DND-41 (cell line): ENCODE measurements at regions not wholly inside any gene's neighbourhood (a gene's known extent, or its start where the extent isn't known, plus 50 kb on each side); places are given as distances from the start of the nearest gene placed in this dataset.

ENCODE experiments used
- CTCF ChIP-seq: IDR thresholded peaks from 2 replicates; pipeline ENCODE4 v1.5.1; 2012; ENCODE audit warnings: borderline replicate concordance, low read length, moderate library complexity, mild to moderate bottlenecking; ENCODE audit not compliant: poor library complexity, severe bottlenecking; ENCODE audit errors: extremely low read depth
- EZH2 ChIP-seq: IDR thresholded peaks from 3 replicates; pipeline ENCODE4 v1.6.1; 2012; ENCODE audit warnings: borderline replicate concordance, low read depth, mild to moderate bottlenecking, moderate library complexity, low read length, inconsistent platforms; ENCODE audit not compliant: severe bottlenecking

- TF ChIP-seq EZH2 (no peak), CTCF (no peak)
Observed at GRCh38 chr10:78850644-78851435, 217.9 kb upstream of the ZMIZ1 start.
